ENCODE measurements at regions not wholly inside any gene's neighbourhood (a gene's known extent, or its start where the extent isn't known, plus 50 kb on each side); places are given as distances from the start of the nearest gene placed in this dataset.

GRCh38 chr4:75249739-75250138 is 264.5 kb downstream of the RCHY1 start:
- BruUV-seq (replicated peaks) = no TSS peak
- FAIRE-seq (no peak), DNase-seq (ENCODE audit: low read depth, low spot score) (no peak)
- Histone ChIP-seq H2AFZ (ENCODE audit: low read depth, low read length) (no peak overlapping the region), H4K20me1 (replicated peaks; ENCODE audit: control insufficient read depth, extremely low read depth, insufficient read depth, low read length) (no peaks in the 10 kb centered on the region), H3K4me3 (replicated peaks in 1 of 3; ENCODE audit: insufficient read depth in 1 of 3, low read depth in 1 of 3, low read length in 3 of 3) (no peak overlapping the region), H3K27me3 (ENCODE audit: control insufficient read depth in 2 of 2, insufficient read depth in 2 of 2, low read length in 2 of 2) (no peaks in the 10 kb centered on the region), H3K27ac (ENCODE audit: insufficient read depth, low read depth, low read length) (no peak overlapping the region), H3K4me1 (ENCODE audit: control insufficient read depth, extremely low read depth, insufficient read depth, low read length) (peaks cover 16% of the 10 kb centered on the region), H3K4me2 (ENCODE audit: insufficient read depth, low read length) (no peak overlapping the region), H3K36me3 (ENCODE audit: control insufficient read depth in 2 of 2, extremely low read depth in 1 of 2, insufficient read depth in 2 of 2, low read length in 2 of 2) (no peaks in the 10 kb centered on the region), H3K9ac (replicated peaks; ENCODE audit: extremely low read depth, insufficient read depth, low read length) (no peak overlapping the region), H3K9me3 (replicated peaks; ENCODE audit: control insufficient read depth, insufficient read depth, low read length) (no peaks in the 10 kb centered on the region), H3K9me1 (replicated peaks; ENCODE audit: control insufficient read depth, extremely low read depth, insufficient read depth, low read length) (no peaks in the 10 kb centered on the region), H3K79me2 (ENCODE audit: control insufficient read depth, insufficient read depth, low read length) (no peaks in the 10 kb centered on the region)
- intact Hi-C loops (cut with micrococcal nuclease) (no loop called here), dilution Hi-C loops (cut with MboI; ENCODE audit: extremely low pct_ligation_motif_present, low sequenced_read_pairs) (no loop called here)
- ChIA-PET CTCF (no interaction called here), POLR2A (no interaction called here)
- TF ChIP-seq GATA2 (IDR thresholded peaks at IDR 0.05; ENCODE audit: insufficient read depth, insufficient read length, low read depth, low read length) (no peak), MYC (IDR thresholded peaks at IDR 0.05; ENCODE audit: low read depth, low read length) (no peak), POLR2AphosphoS5 (IDR thresholded peaks at IDR 0.05; ENCODE audit: insufficient read depth, low read depth, low read length) (no peak), JUN (IDR thresholded peaks at IDR 0.05; ENCODE audit: borderline replicate concordance, insufficient read depth, insufficient read length, low read depth) (no peak), FOS (IDR thresholded peaks at IDR 0.05; ENCODE audit: borderline replicate concordance, insufficient read depth, low read length) (no peak), EZH2 (IDR thresholded peaks at IDR 0.05; ENCODE audit: borderline replicate concordance, low read depth, low read length, severe bottlenecking) (no peak), CTCF (IDR thresholded peaks at IDR 0.05; ENCODE audit: extremely low read depth in 1 of 2, insufficient read depth in 1 of 2, low read depth in 1 of 2, low read length in 2 of 2) (no peak), MAX (IDR thresholded peaks at IDR 0.05; ENCODE audit: insufficient read depth, insufficient read length) (no peak), POLR2A (IDR thresholded peaks at IDR 0.05; ENCODE audit: low read depth, low read length) (no peak)

Data from endothelial cell of umbilical vein (primary cell).